ENCODE measurements at regions not wholly inside any gene's neighbourhood (a gene's known extent, or its start where the extent isn't known, plus 50 kb on each side); places are given as distances from the start of the nearest gene placed in this dataset.

DNA sequence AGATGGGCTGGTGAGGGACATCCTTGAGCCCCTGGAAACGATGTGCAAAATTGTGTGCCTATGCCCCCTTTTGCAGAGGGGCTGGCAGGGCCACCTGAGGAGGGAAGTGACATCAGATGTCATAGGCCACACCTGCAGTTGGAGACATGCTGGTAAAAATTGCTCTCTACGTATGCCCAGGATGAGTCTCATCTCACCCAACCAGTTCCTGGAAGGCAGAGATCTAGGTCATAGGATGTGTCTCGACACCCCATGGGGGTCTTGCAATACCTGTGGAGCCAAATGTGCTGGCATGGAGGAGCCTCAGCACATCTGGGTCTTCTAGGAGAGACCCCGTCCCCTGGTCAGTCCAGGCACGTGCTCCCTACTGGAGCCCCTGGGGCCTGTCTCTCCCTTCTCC lies 96.5 kb upstream of the TLE3 start:
- DNase-seq: no peak

GRCh38 chr15:70193734-70194133 lies 96.0 kb upstream of the TLE3 start:
- DNase-seq: no peak

DNA sequence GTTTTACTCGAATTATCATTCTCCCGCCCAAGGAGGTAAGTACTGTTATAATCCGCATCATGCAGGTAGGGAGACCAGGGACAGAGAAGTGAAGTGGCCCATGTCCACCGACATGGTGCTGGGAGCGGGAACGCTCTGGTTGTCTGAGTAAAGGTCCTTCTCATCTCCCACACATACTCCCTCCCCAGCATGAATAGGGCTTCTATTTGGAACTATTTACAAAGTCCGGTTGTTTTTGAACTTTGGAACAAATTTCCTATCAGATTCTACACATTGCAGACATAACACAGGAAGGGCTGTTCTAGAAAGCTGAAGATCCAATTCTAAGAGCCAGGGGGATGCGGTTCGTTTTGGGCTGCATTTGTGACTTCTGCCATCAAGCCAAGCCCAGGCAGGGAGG lies 94.8 kb upstream of the TLE3 start:
- DNase-seq: no peak

DNA sequence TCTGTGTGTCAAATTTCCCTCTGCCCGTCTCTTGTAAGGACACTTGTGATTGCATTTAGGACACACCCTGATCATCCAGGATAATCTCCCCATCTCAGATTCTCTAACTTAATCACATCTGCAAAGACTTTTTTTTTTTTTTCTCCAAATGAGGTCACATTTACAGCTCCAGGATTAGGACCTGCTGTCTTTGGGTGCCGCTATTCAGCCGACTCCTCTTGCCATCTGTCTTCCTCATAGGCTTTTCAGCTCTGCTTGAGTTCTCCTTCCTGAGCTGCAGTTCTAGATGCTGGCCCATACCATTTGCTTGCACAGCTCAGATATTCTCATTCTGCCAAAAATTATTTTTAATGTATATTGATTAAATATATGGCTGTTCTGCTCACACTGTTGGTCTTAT lies 94.3 kb upstream of the TLE3 start:
- DNase-seq: no peak

DNA sequence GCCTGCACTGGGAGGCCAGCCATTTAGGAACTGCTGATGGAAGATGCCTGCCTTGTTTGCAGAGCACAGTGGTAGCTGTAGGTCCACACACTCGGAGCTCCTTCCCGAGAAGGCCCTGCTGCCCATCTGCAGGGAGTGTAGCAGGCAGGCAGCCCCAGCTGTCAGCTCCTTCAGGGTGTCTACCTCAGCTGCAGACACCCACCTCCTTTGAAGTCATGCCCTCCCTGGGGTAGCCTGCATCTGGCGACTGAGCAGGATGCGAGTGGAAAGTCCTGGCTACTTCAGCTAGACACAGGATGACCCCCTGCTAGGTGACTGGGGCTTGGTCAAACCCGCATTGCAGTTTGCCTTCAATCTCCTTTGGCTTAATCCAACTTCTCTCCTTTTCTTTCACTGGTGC lies 93.2 kb upstream of the TLE3 start:
- no peak for DNase-seq

DNA sequence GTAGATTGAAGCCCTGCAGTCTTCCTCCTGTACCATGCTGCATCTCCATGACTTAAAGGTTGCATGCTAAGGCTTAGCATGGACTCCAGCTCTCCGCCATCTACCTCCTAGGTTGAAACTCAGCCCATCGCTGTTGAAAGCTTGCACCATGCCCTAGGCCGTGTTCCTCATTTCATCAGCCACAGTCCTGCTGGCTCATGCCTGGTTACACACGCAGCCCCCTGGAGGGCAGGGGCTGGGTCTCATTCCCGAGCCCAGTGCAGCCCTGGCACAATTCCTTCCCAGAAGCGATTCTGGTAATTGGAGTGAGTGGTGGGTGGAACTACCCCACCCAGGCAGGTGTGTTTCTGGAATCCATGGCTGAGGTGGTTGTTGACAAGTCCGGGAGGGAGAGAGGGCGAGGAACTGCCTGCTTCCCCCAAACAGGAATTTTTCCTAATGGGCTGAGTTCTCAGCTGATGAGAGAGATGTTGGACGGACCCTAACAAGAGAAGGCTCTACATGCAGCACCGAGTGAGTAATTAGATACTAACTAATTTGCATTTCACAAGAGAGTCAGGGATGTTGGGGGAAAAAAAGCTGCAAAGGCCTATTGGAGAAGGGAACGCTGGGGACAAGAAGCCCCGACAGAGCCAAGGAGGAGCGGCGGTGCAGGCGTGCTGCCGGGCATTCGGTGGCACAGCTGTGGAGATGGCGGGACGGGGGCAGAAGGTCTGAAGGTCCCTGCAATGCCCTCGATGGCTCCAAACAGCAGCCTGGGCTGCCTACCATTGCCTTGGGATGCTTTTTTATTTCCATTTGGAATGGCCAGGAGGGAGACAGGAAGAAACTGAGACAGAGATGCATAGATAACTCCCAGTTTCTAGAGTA lies 92.3 kb upstream of the TLE3 start:
- DNase-seq: no peak

DNA sequence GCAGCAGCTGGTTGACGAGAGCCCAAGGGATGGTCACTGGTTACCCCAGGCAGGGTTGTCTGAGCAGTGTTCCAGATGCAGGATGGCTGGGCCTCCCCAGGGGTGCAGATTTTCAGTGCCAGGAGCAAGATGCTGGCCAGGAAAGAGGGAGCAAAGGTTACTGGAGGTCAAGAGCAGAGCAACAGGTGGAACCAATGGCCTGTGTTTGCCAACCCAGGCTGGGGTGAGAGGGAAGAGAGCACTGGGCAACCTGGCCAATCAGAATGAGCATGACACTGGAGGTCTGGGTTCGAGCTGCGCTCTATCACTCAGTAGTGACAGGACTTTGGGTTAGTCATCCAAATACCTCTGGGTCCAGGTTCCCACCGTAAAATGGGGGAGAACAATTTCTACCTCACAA lies 90.6 kb upstream of the TLE3 start:
- DNase-seq: no peak

GRCh38 chr15:70187331-70187730 lies 89.6 kb upstream of the TLE3 start:
- DNase-seq: no peak

DNA sequence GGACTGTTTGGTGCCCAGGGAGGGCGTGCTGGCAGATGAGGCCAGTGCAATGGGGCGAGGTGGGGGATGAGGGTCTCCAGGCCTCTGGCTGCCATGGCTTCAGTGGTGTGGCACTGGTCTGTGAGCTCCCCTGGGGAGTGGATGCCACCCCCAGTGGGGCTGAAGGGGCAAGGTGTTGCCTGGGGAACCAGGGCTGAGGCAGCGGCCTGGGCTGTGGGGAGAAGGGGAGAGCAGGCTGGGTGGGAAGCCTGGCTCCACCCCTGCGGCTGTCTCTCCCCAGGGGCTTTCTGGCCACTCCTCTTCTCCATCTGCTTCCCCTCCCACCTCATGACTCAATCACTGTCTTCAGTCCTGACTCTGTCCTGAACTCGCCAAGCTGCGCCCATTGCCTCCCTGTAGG lies 88.4 kb upstream of the TLE3 start:
- DNase-seq: peak; percentile 34

GRCh38 chr15:70185251-70185711 lies 87.6 kb upstream of the TLE3 start:
- peak; percentile 49 for DNase-seq

GRCh38 chr15:70182858-70183695 lies 85.4 kb upstream of the TLE3 start:
- no peak for DNase-seq

GRCh38 chr15:70181626-70182255 lies 84.0 kb upstream of the TLE3 start:
- DNase-seq: no peak

- DNase-seq: no peak
These were observed 82.6 kb upstream of the TLE3 start for GRCh38 chr15:70180186-70180875.

DNA sequence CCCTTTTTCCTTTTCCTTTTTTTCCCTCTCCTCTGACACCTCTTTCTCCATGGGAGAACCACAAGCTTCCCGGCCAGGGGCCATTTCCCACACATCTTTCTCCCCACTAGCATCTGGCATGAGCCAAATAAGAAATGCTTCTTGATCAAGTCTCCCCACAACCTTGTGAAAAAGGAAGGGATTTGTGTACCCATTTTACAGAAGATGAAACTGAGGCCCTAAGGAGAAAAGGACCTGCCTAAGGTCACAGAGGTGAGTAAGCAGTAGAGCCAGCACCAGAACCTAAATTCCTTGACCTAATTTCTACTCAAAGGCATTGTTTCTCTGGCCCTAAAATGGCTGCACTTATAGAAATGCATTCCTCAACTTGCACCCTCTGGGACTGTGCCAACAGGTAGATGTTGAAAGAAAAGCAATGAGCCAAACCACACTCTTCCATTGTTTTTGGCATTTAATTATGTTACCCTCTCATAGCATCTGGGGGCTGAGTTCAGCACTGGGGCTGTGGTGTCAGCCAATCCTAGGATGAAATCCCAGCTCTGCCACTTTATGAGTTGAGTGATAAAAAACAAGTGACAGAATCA lies 81.7 kb upstream of the TLE3 start:
- DNase-seq: no peak

DNA sequence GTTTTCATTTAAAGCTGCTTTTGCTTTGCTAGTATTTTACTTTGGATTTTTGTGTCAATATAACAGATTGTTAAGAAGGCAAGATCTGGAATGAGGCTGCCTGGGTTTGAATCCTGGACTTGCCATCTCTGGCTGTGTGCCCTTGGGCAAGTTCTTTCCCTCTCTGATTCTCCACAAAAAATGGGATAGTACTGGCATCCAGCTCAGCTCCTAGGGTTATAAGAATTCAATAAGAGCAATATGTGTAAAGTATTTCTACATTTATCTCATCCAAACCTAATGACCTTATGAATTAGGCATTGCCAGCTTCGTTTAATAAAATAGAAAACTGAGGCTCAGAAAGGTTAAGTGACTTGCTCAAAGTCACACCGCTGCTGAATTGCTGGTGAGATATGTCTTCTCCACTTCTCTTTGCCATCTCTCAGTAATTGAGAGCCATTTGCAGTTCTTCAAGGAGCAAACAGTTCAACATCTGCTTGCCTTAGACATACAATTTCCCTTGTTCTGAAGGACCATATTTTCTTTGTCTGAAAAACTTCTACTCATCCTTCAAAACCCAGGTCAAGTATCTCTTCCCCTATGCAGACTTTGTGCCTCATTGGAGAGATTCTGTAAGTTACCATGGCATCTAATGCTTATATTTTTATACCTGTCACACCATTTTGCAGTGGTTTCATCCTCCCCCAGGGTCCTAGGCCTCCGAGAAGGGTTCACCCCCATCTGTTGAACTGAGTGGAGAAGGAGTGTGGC lies 80.8 kb upstream of the TLE3 start:
- no peak for DNase-seq

DNA sequence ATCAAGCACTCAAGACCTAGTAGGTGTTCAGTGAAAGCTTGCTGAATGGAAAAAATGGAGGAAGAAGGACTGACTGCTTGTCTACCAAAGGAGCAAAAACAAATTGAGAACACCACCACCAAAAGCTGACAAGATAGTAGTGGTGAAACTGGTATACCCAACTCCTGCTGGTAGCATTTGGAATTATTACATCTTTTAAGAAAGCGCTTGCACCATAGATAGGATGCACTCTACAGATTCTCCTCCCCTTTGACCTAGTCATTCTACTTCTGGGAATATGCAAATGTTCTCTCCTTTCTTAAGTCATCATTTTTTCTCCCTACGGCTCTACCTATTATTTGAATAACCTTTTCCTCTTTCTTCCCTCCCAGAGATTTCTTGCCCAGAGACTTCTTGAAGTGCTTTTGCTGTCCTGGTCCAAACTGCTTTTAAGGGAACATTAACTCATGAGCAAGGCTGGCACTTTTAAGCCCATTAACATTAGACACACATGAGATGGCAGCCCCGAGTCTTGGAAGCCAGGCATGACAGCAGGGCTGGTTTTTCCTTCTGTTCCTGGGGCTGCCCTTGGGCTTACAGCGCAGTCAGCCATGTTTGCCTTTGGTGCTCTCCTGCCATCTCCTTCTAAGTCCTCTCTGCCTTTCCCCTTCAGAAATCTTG lies 75.0 kb upstream of the TLE3 start:
- no peak for DNase-seq

GRCh38 chr15:70172124-70172523 lies 74.4 kb upstream of the TLE3 start:
- no peak for DNase-seq

DNA sequence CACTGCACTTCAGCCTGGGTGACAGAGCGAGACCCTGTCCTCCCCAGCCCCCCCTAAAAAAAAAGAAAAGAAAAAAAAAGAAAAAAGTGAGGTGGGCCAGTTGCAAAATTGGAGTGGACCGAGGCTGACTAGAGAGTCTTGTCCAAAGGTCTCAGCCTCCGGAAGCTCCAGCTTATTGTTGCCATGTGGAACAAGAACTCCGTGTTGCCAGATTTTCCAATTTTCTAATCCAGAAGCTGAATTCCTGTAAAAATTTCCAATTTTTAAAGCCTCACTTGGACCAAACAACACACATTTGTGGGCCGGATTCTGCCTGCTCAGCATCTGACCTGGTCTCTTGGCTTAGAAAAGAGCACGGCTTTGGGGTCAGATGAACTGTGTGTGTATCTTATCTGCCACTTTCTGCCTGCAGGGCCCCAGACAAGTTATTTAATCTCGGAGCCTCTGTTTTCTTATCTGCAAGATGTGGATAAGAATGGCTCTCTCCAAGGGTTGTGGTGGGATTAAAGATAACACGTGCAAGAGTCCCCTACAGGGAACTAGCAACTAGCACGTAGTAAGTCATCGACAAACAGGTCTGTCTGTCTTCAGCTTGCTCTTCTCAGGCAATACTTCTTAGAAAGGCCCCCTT lies 73.7 kb upstream of the TLE3 start:
- no peak for DNase-seq

DNA sequence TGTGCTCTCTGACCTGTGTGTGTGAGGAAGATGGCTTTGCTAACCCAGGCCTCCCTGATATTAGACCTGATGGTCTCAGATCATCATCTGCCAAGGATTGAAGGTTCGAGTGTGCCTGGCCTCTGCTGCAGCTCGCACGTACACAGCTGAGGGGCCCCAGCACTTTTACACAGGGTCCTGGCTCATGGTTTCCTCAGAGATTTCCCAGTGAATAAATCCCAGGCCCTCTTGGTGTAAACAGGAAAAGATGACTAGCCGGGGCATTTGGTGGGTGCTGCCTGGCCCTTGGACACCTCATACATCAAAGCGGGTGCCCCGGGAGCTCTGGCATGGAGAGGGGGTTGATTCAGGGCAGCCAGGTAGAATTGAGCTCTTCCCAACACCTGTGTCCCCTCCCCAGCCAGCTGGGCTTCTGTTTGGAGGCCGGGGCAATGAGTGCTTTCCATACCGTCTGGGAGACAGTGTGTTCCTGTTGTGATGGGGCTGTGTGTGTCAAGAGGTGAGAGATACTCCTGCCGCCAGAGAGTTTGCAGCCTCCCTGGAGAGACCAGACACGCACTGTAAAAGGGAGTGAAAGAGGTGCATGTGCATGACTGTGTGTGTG lies 72.5 kb upstream of the TLE3 start:
- no peak for DNase-seq

DNA sequence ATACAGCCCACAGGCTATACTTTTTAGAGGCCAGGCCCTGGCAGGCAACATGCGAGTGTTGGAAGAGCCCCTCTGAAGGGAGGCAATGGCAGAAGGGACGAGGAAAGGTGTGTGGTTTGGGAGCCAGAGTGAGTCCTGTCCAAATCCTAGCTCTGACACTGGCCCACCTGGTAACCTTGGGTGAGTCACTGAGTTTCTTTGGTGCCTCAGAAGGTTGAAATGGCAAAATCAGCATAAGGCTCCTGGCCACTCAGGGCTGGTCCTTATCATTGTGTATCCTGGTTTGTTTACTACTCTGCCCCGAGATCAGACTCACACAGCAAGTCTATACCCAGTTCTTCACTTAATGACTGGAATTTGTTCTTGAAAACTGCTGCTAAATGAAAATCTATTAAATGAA lies 71.4 kb upstream of the TLE3 start:
- no peak for DNase-seq
